Tibial nerve (tissue), 3 donors: ENCODE measurements at regions not wholly inside any gene's neighbourhood (a gene's known extent, or its start where the extent isn't known, plus 50 kb on each side); places are given as distances from the start of the nearest gene placed in this dataset.

Experiments
- CTCF ChIP-seq, 5 experiments: fragments of 200-600 bp in 3 of 5; fragments of 450-650 bp in 2 of 5; sonication (generic) in 3 of 5; IDR thresholded peaks; one replicate each; pipeline ENCODE4 v1.5.1; 2016 to 2019; ENCODE audit warnings: antibody characterized with exemption in 5 of 5, mild to moderate bottlenecking in 3 of 5, moderate library complexity in 2 of 5
- POLR2A ChIP-seq, 2 donors: fragments of 450-650 bp; IDR thresholded peaks; one replicate each; pipeline ENCODE4 v1.6.1; 2017; ENCODE audit warnings: antibody characterized with exemption in 2 of 2, mild to moderate bottlenecking in 2 of 2, moderate library complexity in 2 of 2

GRCh38 chr17:68731465-68731864 is 130.3 kb upstream of the FAM20A start:
- TF ChIP-seq CTCF (IDR thresholded peaks at IDR 0.05) (no peak), POLR2A (IDR thresholded peaks at IDR 0.05) (no peak)
